Suprapubic skin (tissue), 3 donors: ENCODE measurements at regions not wholly inside any gene's neighbourhood (a gene's known extent, or its start where the extent isn't known, plus 50 kb on each side); places are given as distances from the start of the nearest gene placed in this dataset.

Source experiments
- POLR2A ChIP-seq, 2 donors: fragments of 450-650 bp; IDR thresholded peaks; one replicate each; pipeline ENCODE4 v1.6.1; 2017; ENCODE audit warnings: antibody characterized with exemption in 2 of 2, mild to moderate bottlenecking in 2 of 2, moderate library complexity in 2 of 2
- TF ChIP-seq, protein P1 (sequence below), 2 donors: fragments of 200-600 bp in 1 of 2; fragments of 450-650 bp in 1 of 2; sonication (generic) in 1 of 2; IDR thresholded peaks; one replicate each; pipeline ENCODE4 v1.5.1; 2016 to 2019; ENCODE audit warnings: antibody characterized with exemption in 2 of 2, mild to moderate bottlenecking in 1 of 2, moderate library complexity in 1 of 2

DNA sequence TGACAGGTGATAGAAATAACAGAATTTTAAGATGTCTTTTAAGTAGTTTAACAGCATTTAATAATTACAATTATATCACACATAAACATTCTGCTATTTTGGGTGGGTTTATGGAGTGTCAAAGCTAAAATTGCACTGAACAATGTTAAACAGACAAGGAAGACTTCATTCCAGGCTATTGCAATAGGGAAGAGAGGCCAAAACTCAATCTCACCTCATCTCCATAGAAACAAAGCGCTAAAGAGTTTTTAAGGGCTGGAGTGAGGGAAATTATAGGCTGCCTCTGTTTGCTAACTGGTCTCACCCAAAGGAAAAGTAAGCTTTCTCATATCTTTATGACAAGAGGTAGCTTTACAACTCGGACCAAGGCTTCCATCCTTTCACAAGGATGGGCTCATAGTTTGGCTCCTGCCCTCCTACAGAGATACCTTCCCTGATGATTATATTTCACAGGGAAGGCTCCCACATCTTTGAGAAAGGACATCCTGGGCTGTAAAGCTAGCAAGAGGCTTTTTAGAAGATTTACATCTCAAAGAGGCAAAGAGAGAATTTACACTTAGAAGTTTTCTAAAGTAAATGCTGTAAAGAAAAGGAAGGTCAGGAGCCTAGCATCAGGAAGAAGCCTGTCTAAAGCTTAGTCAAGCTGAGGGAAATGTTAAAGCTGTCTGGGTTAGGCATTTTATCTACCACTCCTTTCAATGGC, 350.2 kb upstream of the IMPG1 start:
- TF ChIP-seq, protein P1, sequence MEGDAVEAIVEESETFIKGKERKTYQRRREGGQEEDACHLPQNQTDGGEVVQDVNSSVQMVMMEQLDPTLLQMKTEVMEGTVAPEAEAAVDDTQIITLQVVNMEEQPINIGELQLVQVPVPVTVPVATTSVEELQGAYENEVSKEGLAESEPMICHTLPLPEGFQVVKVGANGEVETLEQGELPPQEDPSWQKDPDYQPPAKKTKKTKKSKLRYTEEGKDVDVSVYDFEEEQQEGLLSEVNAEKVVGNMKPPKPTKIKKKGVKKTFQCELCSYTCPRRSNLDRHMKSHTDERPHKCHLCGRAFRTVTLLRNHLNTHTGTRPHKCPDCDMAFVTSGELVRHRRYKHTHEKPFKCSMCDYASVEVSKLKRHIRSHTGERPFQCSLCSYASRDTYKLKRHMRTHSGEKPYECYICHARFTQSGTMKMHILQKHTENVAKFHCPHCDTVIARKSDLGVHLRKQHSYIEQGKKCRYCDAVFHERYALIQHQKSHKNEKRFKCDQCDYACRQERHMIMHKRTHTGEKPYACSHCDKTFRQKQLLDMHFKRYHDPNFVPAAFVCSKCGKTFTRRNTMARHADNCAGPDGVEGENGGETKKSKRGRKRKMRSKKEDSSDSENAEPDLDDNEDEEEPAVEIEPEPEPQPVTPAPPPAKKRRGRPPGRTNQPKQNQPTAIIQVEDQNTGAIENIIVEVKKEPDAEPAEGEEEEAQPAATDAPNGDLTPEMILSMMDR (IDR thresholded peaks at IDR 0.05) = no peak
- no peak for TF ChIP-seq POLR2A (IDR thresholded peaks at IDR 0.05)
